HG02981 (cell line): ENCODE measurements at regions not wholly inside any gene's neighbourhood (a gene's known extent, or its start where the extent isn't known, plus 50 kb on each side); places are given as distances from the start of the nearest gene placed in this dataset.

Experiments used
- ATAC-seq: cut with Tn5 transposase; IDR thresholded peaks from one replicate; pipeline ENCODE4 v1.9.1; 2021; ENCODE audit warnings: mild to moderate bottlenecking, moderate library complexity; ENCODE audit not compliant: unreplicated experiment

- ATAC-seq, result no peak
Observed at GRCh38 chr1:58380345-58380744, 166.2 kb downstream of the OMA1 start.

GRCh38 chr1:58367217-58367616 lies 179.3 kb downstream of the OMA1 start:
- no peak for ATAC-seq

GRCh38 chr1:58365328-58365727 lies 181.2 kb downstream of the OMA1 start:
- ATAC-seq, result no peak

- ATAC-seq, result no peak
Observed at GRCh38 chr1:58363585-58363984, 182.9 kb downstream of the OMA1 start.

DNA sequence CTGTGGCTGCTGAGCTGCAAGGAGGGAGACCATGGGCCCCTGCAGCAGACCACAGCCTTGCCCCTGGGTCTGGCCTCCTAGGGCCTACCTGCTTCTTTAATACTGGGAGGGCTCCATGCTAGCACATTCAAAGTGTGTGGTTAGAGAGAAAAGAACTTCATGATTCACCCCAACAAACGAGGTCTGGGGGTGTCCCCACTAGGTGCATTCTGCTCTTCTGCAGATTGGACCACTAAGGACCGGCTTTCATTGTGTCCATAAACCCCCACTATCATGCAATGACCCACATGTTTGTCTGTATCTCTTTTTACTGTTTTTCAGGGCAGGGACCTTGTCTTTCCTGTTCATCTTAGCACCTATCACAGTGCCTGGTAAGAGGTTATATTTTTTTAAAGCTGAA lies 185.4 kb downstream of the OMA1 start:
- no peak for ATAC-seq

- no peak for ATAC-seq
Observed at GRCh38 chr1:58358346-58358745, 188.2 kb downstream of the OMA1 start.

DNA sequence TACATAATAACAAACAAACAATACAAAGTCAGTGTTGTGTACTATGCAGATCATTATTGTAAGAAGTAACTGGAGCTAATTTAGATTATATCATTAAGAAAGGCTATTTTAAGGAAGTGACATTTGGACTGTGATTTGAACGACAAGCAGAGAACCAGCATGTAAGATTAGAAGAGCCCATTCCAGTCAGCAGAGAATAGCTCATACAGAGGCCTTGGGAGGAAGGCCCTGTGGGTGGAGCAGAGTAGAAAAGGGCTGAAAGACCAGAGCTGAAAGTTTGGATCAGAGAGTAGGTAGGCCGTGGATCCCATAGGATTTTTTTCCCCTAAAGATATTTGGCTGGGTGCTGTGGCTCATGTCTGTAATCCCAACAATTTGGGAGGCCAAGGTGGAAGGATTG lies 190.1 kb downstream of the OMA1 start:
- no peak for ATAC-seq

- no peak for ATAC-seq
Observed at GRCh38 chr1:58353168-58353567, 193.4 kb downstream of the OMA1 start.

DNA sequence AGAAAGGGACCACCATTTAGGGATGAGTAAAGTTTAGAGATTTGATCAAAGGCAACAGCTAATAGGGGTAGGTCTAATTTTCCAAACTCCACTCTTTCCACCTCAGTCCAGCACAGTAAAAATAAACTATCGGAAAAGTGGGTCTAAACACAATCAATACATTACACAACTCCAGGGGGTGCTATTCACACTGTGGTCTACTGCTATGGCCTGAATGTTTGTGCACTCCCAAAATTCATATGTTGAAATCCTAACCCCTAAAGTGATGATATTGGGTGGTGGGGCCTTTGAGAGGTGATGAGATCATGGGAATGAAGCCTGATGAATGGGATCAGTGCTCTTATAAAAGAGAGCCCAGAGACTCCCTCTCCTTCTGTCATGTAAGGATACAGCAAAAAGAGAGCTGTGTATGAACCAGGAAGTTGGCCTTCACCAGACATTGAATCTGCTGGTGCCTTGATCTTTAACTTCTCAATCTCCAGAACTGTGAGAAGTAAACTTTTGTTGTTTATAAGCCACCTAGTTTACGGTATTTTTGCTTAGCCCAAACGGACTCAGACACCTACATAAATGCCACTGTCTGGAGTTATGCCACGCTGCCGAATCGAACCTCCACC lies 193.9 kb downstream of the OMA1 start:
- no peak for ATAC-seq

GRCh38 chr1:58346036-58346355 lies 200.5 kb downstream of the OMA1 start:
- no peak for ATAC-seq

DNA sequence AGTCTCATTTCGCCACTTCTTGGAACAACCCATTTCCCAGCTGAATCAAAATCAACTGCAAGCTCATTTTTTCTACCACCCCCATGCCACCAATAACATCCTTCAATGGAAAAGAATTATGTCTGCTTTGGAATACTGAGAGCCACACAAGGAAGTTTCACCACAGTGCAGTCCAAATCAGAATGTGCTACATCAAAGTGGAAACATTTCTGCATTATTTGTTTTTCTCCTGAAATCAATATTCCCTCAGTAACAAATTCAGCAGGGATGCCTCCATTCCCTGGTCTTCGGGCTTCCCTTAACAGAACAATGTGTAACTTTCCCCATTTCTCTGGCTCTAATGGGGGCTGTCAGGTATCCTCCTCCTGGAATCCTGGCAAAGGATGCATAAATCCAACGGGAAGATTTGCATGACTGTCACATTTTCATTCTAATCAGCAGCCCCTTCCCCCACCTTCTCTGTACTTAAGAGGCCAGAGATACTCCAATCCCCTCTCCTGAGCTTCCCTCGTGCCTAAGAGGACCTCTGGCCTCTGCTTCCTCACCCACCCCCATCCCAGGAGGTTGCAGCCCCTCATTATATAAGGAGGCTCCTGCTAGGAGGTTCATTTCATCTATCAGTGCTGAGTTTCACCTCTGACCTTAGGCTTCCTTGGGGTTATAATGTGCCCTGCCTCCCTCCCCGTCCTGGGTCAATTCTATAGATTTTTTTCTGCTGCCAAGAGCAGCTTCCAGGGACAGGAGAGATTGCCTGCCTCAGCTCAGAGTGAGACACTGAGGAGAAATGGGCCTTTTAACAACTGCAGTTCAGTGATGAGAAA lies 201.1 kb downstream of the OMA1 start:
- no peak for ATAC-seq

DNA sequence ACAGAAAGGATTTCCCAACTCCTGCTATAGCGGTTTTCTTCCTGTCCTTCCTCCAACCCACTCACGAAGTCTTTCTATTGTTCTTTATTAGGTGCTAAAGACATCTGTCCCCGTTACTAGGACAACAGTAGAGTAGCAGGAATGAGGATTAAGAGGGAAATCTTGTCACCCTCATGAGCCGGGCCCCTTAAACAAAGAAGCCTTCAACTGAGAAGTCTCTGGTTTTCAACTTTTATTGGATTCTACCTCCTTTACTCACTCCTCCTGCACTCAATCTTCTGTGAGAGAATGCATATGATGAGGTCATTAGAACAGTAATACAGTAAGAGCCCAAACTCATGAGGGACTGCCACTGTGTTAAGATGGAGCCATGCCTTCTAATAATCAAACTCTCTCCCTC lies 206.3 kb downstream of the OMA1 start:
- no peak for ATAC-seq

- no peak for ATAC-seq
Observed at GRCh38 chr1:58338081-58338480, 208.4 kb downstream of the OMA1 start.

- ATAC-seq, result no peak
Observed at GRCh38 chr1:58333511-58333910, 213.0 kb downstream of the OMA1 start.

DNA sequence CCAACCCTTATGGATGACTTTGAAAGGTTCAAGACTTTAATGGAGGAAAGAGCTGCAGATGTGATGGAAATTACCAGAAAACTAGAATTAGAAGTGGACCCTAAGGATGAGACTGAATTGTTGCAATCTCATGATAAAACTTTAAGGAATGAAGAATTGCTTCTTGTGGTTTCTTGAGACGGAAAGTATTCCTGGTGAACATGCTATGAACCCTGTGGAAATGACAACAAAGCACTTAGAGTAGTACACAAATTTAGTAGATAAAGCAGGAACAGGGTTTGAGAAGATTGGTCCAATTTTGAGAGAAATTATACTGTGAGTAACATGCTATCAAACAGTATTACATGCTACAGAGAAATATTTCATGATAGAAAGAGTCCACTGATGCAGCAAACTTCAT lies 215.4 kb downstream of the OMA1 start:
- ATAC-seq, result no peak

DNA sequence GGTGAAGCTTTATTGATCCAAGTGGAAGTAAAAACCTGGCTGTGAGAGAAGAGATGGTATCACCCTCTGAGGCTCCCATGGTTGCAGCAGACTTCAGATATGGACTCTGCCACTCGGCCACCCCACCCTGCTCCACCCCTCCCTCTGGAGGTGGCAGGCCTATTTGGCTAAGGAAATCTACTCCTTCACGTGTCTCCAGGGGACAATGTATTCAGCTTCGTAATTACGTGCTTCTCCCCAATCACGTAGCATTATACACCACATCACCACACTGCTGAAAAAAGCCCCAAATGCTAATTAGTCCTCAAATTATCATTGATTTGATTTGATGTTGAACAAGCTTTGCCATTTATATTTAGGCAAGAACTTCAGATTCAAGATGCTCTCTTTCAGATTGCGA lies 220.7 kb downstream of the OMA1 start:
- ATAC-seq, result no peak

GRCh38 chr1:58324558-58324957 lies 222.0 kb downstream of the OMA1 start:
- ATAC-seq, result no peak

DNA sequence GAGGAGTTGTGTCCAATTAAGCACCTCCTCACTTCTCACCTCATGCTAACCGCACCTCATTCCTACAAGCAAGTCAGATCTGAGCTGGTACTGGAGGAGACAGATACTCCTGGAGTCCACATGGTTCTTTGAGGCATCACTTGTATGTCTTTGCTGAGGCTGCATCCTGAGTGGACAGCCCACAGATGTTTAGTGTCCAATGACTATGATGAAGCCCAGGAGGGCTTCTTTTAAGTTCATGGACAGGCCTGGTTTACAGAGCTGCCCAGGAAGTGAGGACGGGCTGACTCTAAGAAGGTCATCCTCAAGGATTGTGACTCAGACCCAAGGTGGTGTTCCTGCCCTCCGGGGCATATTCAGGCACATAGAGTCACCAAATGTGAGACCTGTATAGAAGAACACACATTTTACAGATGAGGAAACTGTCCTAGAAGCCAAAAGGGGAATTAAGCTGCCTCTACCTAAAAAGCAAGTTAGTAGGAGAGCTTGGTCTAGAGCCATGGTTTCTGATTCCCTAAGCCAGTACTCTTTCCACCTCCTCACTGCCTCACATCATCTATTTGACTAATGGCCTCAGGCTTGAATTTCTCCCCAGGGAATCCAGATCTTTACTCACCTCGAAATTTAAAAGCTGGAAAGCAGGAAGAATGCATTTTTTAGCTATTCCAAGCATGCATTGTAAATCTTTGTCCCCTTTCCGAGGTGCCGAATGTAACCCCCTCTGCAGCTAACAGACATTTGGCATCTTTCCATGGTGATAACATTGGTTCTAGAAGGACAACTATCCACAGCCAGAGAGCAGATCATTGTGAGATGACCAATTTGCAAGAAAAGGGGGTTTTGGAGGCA lies 228.1 kb downstream of the OMA1 start:
- no peak for ATAC-seq

DNA sequence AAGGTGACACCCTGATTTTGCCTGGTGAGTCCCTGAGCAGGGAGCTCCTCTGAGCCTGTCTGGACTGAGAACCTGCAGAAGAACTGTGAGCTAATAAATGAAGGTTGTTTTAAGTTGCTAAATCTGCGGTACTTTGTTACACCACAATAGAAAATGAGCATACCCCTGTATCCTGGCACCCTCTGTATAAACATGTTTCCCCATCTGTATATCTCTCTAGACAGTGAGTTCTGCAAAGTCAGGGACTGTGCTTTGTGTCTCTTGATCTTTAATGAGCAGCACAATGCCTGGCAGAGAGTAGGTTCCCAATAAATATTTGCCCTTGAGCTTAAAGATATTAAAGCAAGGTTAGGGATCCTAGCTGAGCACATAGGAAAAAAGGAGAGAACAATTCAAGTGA lies 228.8 kb downstream of the OMA1 start:
- ATAC-seq, result no peak

DNA sequence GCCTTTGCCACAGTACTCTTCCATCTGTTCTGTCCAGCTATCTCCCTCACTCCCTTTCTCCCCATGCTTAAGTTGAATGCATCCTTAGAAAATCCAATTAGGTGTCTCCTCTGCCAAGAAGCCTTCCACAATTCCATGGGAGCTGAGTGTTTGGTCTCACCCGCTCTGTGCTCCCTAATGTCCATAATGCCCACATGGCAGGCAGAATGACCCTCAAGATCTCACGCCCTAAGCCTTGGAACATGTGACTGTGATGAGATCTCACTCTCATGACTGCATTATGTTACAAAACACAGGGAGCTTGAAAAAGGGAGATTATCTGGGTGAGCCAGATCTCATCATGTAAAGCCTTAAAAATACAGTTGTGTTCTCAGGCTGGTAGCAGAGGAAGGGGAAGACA lies 229.4 kb downstream of the OMA1 start:
- no peak for ATAC-seq

GRCh38 chr1:58316141-58316540 lies 230.4 kb downstream of the OMA1 start:
- no peak for ATAC-seq

DNA sequence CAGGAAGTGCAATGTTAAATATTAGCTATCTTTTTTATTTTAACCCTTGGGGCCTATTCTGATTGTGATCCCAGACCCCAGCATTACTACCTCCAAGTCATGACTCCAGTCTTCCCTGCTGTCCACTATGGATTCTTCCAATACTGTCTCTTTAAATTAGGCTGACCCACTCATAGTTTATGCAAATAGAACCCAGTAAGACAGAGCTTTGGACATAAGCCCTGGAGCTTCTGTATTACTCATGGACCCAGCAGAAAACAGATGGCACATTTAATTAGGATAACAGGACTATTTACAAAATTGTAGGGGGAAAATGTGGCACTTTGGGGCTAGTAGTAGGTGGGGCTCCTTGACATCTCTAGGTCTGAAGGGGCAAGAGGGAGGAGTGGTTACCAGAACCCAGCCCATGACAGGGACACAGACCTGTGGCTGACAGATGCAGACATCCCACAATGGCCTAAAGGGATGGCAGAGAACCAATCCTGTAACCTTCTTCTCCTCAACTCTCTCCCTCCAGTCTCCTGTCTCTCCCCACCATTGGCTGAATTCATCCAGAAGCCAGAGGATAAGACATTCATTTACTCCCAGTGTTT lies 233.5 kb downstream of the OMA1 start:
- no peak for ATAC-seq
